ENCODE measurements at regions not wholly inside any gene's neighbourhood (a gene's known extent, or its start where the extent isn't known, plus 50 kb on each side); places are given as distances from the start of the nearest gene placed in this dataset.

DNA sequence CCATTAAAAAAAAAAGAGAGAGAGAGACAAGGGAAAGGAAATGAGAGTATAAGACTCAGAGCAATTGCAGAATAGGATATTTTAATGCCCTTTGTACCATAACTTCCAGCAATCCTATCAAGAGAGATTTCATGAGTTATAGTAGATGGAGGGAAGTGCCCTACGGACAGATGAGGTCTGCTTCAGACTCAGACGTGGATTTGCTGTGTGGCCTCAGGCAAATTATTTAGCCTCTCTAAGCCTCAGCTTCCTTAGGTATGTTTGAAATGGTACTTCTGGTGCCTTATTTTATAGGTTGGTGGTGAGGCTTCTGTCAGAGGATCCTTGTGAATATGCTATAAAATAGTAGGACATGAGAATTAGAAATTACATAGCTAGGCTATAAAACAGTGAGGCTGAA is 448.2 kb downstream of the EDEM1 start:
- no peak for DNase-seq (ENCODE audit: low read depth)
- no peak overlapping the region for H3K4me3 ChIP-seq (replicated peaks; ENCODE audit: low read depth, low read length)
- TF ChIP-seq, protein P1, sequence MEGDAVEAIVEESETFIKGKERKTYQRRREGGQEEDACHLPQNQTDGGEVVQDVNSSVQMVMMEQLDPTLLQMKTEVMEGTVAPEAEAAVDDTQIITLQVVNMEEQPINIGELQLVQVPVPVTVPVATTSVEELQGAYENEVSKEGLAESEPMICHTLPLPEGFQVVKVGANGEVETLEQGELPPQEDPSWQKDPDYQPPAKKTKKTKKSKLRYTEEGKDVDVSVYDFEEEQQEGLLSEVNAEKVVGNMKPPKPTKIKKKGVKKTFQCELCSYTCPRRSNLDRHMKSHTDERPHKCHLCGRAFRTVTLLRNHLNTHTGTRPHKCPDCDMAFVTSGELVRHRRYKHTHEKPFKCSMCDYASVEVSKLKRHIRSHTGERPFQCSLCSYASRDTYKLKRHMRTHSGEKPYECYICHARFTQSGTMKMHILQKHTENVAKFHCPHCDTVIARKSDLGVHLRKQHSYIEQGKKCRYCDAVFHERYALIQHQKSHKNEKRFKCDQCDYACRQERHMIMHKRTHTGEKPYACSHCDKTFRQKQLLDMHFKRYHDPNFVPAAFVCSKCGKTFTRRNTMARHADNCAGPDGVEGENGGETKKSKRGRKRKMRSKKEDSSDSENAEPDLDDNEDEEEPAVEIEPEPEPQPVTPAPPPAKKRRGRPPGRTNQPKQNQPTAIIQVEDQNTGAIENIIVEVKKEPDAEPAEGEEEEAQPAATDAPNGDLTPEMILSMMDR (IDR thresholded peaks at IDR 0.05; ENCODE audit: low read length, missing control alignments), result no peak

DNA sequence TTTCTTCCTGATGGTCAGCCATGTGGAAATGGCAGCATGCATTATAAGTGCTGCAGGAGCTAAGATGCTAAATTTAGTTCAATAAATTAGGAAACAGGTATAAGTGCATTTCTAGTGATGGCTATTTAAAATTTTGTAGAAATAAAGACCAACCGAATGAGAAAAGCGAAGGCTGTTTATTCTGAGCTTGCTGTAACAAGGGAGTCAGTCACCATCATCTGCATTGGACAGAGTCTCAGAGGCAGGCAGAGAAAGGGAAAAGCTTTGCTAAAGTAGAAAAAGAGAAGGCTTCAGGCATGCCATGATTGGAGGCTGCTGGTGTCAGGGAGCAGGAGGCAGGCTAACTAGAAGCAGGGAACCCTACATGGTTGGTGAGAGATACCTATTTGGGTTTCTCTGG is 451.0 kb downstream of the EDEM1 start:
- TF ChIP-seq, protein P1 (IDR thresholded peaks at IDR 0.05; ENCODE audit: low read length, missing control alignments), result no peak
- H3K4me3 ChIP-seq (replicated peaks; ENCODE audit: low read depth, low read length), result no peak overlapping the region
- no peak for DNase-seq (ENCODE audit: low read depth)

DNA sequence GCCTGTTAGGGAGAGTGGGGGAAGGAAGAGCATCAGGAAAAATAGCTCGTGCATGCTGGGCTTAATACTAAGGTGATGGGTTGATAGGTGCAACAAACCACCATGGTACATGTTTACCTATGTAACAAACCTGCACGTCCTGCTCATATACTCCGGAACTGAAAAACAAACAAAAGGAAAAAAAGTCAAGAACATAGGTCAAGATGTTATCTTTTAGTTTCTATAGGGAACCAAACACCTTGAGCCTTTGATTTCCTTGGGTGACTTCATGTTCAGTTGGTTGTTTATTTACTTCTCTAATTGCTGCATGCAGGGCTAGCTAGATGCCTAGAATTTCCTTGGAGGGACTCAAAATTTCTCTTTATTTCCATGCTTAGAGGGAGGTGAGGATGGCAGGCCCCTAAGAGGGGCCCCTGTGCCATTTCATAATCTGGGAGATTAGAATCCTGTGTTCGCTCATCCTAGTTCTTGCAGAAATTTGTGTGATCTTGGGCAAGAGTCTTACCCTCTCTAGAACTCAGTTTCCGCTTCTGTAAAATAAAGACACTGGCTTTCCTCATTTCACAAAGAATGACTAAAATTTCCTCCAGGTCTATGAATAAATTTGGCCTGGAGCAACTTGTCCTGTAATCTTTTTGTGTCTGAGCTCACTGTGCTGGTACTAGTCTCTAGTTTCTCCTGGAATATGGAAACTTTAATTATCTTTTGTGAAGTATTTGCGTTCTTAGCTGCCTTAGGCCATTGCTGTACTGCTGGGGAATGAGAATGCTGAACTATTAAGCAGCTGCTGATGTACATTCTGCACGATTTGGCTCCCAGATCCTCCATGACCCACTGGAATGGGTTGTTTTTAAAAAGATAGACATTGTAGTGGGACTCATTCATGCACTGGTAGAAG is 457.5 kb downstream of the EDEM1 start:
- TF ChIP-seq, protein P1 (IDR thresholded peaks at IDR 0.05; ENCODE audit: low read length, missing control alignments), result no peak
- no peak overlapping the region for H3K4me3 ChIP-seq (replicated peaks; ENCODE audit: low read depth, low read length)
- no peak for DNase-seq (ENCODE audit: low read depth)

DNA sequence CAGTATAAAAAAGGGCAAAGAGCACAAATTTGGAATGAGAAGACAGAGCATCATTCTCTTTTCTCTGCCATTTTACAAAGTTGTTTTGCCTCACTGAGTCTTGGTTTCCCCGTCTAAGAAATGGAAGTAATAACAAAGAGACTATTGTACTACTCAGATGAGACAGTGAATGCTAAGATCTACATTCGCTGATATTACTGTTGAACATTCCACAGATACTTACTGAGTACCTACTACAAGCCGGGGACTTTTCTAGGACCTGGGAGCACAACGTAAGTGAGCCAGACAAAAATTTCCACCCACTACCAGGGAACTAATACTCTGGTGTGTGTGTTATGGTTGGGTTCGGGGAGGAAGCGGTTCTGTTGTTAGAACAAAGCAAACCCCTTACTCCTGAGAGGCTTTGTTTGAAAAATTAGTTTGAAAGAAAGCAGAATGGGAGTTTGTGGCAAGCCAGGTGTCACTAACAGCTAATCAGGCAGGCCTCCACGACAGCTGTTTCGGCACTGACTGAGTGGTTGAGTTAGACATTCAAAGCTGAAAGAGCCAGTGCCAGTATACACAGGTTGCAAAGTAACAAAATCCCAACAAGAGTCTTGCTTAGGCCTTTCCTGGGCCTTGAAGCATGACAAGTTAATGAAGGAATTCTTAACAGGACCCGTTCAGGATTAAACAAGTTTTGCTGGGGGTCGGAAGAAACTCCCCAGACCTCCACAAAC is 458.3 kb downstream of the EDEM1 start:
- no peak for DNase-seq (ENCODE audit: low read depth)
- TF ChIP-seq, protein P1 (IDR thresholded peaks at IDR 0.05; ENCODE audit: low read length, missing control alignments), result no peak
- H3K4me3 ChIP-seq (replicated peaks; ENCODE audit: low read depth, low read length), result no peak overlapping the region

DNA sequence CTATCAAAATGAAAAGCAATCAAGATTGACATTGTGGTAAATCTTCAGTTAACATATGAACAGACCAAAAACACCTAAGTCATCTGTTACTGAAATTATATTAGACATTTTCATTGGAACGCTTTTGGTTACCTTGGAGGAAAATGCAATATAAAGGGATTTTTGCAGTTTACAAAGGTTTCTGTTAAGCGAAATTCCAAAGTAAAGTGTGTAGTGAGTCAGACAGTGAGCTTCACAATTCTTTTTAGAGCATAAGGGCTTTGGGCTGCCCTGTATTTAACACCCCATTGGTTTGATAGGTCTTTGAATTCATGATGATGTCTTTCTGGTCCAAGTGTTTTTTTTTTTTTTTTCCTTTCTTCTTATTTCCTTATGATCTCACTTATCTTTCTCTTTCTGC is 462.8 kb downstream of the EDEM1 start:
- H3K4me3 ChIP-seq (replicated peaks; ENCODE audit: low read depth, low read length), result no peak overlapping the region
- no peak for DNase-seq (ENCODE audit: low read depth)
- TF ChIP-seq, protein P1 (IDR thresholded peaks at IDR 0.05; ENCODE audit: low read length, missing control alignments), result no peak

DNA sequence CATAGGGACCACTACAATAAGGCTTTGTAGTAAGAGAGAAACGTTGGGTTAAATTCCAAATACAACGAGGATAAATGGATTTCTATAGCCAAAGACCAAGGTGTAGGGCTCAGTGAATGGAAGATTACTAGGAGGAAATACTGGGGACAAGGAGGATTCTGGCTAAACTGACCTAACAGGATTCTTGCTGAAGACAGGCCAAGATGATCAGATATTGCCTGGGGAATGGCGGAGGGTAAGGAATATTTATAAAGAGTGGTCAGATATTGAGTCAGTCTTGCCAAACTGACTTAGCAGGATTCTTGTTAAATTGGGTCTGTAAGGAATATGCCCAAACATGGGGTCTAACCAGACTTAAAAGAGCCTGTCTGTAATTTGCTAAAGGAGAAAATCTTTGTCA is 463.8 kb downstream of the EDEM1 start:
- H3K4me3 ChIP-seq (replicated peaks; ENCODE audit: low read depth, low read length), result no peak overlapping the region
- no peak for DNase-seq (ENCODE audit: low read depth)
- TF ChIP-seq, protein P1 (IDR thresholded peaks at IDR 0.05; ENCODE audit: low read length, missing control alignments), result no peak
